ENCODE measurements at regions not wholly inside any gene's neighbourhood (a gene's known extent, or its start where the extent isn't known, plus 50 kb on each side); places are given as distances from the start of the nearest gene placed in this dataset.

DNA sequence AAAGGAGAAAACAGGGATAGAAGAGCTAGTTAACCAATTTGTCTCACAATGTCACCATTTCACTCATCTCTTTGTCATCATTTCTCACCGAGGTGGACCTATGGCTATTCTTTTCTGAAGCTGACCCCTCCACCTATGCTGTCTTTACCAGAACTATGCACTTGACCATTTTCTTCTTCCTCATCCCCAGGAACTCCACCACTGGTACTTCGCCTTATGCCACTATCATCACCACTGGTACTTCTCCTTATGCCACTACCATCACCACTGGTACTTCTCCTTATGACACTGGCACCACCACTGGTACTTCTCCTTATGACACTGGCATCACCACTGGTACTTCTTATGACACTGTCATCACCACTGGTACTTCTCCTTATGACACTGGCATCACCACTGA lies 745.8 kb upstream of the CHAC2 start:
- peak; percentile 15 to 21 for DNase-seq

DNA sequence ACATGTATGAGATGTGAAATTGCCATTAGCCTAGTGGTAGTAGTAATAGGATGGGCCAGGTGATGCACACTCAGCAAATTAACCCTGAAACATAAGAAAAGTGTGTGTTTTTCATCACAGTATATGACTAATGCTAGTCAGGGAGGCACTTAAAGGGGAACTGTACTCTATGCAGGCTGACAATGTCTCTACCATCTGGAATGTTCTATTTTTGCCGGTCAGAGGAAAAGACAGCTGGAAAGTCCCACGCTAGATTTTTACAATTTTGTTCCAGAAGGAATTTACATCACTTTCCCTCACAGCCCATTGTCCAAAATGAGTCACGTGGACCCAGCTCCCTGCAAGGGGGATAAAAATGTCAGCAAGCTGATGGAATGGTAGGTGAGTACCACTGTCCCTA lies 746.3 kb upstream of the CHAC2 start:
- DNase-seq = no peak

GRCh38 chr2:53018825-53019425 lies 748.7 kb upstream of the CHAC2 start:
- DNase-seq = peak; percentile 39 to 43

GRCh38 chr2:53006980-53007379 lies 760.6 kb upstream of the CHAC2 start:
- DNase-seq = no peak

GRCh38 chr2:53004413-53004812 lies 763.2 kb upstream of the CHAC2 start:
- DNase-seq = no peak

GRCh38 chr2:52995424-52995823 lies 772.2 kb upstream of the CHAC2 start:
- no peak for DNase-seq

DNA sequence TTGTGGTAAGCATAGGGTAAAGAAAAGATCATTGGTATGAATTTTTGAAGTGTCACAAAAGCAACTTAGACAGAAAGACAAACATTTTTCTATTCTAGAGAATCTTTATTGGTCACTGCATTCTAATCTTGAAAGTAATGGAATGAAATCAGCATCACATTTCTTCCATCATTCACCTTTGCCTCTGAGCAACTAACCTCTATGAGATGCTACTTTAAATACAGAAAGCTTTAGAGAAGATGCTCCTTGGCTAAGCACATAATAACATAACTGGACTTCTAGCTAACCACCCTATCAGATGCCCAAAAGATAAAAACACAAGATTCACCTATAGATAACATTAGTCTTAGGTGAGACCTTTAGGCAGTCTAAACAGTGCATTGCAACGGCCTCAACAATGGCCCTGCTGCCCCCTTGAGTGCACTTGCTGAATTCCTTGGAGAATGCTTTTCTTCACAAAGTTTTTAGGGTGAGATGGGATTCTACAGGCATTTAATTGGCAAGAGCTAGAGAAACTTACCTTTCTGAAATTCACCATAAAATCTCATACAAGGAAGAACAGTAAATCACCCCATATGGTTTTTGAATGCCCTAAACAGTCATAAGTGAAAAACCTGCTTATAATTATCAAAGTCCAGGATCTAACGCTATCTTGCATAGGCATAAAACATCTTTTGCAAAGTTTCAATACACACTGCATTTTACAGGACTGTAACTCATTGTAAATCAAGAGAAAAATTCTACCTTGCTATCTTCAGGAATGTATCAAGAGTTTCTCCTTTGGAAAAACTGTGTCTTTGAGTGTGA lies 791.3 kb upstream of the CHAC2 start:
- peak; percentile 32 to 62 for DNase-seq

GRCh38 chr2:52974127-52974526 lies 793.5 kb upstream of the CHAC2 start:
- DNase-seq = no peak

DNA sequence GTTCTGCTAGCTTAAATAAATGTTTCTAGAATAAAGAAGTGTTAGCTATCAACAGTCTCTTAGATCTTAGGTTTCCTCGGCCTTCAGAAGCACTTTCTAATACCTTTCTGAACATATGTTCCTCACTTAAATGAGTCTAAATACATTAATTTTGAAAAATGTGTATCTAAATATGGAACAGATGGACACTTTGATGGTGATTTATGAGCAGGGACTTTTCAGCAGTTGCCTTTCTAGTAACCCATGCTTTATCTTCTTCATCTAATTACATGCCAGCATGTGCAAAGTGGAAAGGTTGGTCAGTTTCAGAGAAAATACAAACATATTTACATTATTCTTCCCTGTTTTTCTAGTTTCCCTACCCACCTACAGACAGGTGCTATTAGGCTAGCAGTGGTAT lies 797.0 kb upstream of the CHAC2 start:
- DNase-seq = no peak

DNA sequence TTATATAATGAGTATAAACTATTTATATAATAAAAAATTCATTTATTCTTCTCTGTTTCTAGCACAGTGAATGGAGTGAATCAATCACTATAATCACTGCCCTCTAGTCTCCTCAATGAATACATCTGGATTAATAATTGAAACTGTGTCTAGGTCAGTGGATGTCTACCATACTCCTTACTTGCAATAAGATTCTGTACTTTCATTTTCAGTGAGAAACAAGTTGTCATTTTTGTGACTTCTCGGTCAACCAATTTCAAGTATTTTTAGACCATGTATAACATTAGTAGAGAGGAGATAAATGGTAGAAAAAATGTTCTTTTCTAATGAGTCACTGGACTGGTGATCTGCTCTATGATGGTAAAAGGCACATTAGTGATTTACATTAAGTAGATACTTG lies 799.6 kb upstream of the CHAC2 start:
- no peak for DNase-seq

GRCh38 chr2:52964916-52965530 lies 802.6 kb upstream of the CHAC2 start:
- DNase-seq = no peak

GRCh38 chr2:52961403-52961802 lies 806.2 kb upstream of the CHAC2 start:
- DNase-seq = no peak

DNA sequence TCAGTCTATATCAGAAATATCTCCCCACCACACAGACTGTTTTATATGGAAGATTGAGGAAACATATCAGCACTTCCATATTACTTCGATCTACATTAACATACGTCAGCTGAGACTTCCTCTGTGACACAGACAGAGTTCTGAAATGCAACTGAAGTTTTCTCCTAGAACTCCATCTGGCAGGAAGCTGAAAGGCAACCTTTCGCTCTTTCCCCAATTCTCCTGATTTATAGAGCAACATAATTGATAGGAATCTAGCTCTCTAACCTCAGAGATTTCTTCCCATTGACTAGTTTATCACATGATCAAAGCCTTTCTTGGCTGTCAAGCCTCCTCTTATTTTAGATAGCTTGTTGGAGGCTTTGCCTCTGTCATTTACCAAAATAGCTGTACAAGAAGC lies 806.7 kb upstream of the CHAC2 start:
- no peak for DNase-seq

DNA sequence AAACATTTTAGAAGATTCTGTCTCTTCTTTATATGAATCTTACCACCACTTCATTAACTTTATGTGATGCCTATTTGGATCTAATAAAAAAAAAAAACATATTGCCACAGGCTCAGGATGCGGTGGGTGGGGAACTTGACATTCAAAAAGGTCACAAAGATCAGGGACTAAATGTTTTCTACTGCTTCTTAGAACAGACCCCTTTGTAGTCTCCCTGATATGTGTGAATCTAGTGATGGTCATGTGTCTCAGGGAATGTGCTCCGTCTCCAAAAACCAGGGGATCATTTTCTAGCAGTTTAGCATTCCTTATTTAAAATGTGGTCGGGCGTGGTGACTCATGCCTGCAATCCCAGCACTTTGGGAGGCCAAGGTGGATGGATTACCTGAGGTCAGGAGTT lies 807.8 kb upstream of the CHAC2 start:
- no peak for DNase-seq

- DNase-seq = peak in 1 of 2 experiments; percentile 17
Measured at GRCh38 chr2:52956766-52957165, 810.8 kb upstream of the CHAC2 start.

GRCh38 chr2:52956118-52956517 lies 811.5 kb upstream of the CHAC2 start:
- no peak for DNase-seq

DNA sequence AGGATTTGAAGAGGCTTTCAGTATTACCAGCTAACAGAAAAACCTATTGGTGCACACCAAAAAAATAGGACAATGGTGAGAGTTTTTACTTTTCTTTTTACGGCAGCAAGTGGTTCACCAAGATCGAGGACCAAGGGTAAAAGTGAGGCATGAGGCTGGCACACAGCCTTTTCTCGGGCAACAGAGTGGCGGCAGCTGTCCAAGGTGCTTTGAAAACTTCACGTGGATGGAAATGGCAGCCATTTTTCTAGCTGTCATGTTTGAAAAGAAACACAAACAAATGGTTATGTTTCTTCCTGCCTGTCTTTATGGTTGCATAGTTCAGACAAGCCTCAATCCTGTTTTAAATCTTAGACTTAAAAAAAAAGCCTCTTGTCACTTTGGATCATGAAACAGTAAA lies 812.5 kb upstream of the CHAC2 start:
- no peak for DNase-seq

DNA sequence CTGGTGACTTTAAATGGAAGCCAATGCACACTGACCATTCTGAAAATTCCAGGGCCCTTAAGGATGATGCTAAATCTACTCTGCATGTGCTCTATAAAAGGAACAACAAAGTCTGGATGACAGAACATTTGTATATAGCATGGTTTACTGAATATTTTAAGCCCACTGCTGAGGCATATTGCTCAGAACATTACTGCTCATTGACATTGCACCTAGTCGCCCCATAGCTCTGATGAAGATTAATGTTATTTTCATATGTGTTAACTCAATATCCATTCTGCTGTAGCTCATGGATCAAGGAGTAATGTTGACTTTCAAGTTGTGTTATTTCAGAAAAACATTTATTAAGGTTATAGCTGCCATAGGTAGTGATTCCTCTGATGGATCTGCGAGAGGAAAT lies 827.5 kb upstream of the CHAC2 start:
- DNase-seq = no peak

GRCh38 chr2:52939250-52939649 lies 828.4 kb upstream of the CHAC2 start:
- DNase-seq = no peak

GRCh38 chr2:52936029-52936428 lies 831.6 kb upstream of the CHAC2 start:
- DNase-seq = no peak

- no peak for DNase-seq
Measured at GRCh38 chr2:52934920-52935640, 832.5 kb upstream of the CHAC2 start.

GRCh38 chr2:52934323-52934898 lies 833.2 kb upstream of the CHAC2 start:
- DNase-seq = no peak

DNA sequence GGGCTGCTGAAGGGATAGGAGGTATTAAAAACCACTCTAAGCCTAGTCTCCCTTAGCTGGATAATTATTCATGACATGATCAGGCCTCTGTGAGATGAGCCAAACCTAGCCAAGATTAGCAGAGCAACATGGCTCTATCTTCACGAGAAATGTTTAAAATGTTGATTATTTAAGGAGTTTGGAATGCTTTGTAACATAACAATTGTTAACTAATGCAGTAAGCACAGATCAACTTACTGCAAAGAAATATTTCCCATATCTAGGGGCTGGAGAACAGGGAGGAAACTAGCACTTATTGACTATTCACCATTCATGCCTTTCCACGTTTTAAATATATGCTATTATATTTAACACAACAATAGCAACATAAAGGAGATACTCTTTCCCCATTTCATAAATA lies 833.7 kb upstream of the CHAC2 start:
- no peak for DNase-seq

Measured in Kasumi-1 (cell line).